ENCODE measurements at regions not wholly inside any gene's neighbourhood (a gene's known extent, or its start where the extent isn't known, plus 50 kb on each side); places are given as distances from the start of the nearest gene placed in this dataset.

DNA sequence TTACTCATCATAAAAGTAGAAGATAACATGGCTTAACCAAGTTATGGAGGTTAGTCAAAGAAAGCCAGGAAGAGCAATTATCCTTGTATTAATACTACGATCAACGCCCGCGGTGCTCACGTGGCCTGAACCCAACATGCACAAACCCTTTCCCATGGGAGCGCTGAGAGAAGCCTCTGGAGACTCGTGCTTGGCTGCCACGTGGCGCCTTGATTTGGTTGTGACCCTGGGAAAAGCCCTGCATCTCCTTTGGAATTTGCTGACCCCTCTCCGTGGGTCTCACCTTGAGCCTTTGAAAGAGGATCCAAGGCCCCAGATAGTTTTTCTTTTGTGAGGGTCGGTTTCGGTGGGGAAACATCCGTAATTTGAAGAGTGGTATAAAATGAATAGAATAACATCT lies 255.6 kb downstream of the DCDC2C start:
- TF ChIP-seq EZH2 (IDR thresholded peaks at IDR 0.05; ENCODE audit: insufficient read depth, poor library complexity, severe bottlenecking) = no peak
- no peak for TF ChIP-seq EZH2phosphoT487 (IDR thresholded peaks at IDR 0.05; ENCODE audit: insufficient read depth, low read depth)

Measured in GM23248 (cell line).